ENCODE measurements at regions not wholly inside any gene's neighbourhood (a gene's known extent, or its start where the extent isn't known, plus 50 kb on each side); places are given as distances from the start of the nearest gene placed in this dataset.

GRCh38 chr4:187814737-187815465 lies 180.7 kb upstream of the ZFP42 start:
- Histone ChIP-seq H3K27ac (ENCODE audit: low read depth in 1 of 2, low read length in 2 of 2) (no peak overlapping the region), H3K4me1 (ENCODE audit: control insufficient read depth in 1 of 2, insufficient read depth in 2 of 2, low read length in 2 of 2) (no peaks in the 10 kb centered on the region), H2AFZ (ENCODE audit: insufficient read depth, low read depth, low read length, poor library complexity, severe bottlenecking) (no peak overlapping the region), H3K79me2 (ENCODE audit: insufficient read depth, low read length) (no peaks in the 10 kb centered on the region), H3K36me3 (replicated peaks in 1 of 2; ENCODE audit: control insufficient read depth in 1 of 2, insufficient read depth in 2 of 2, low read length in 2 of 2) (no peaks in the 10 kb centered on the region), H3K4me2 (replicated peaks; ENCODE audit: extremely low read depth, low read length, poor library complexity, severe bottlenecking) (no peak overlapping the region), H3K9ac (ENCODE audit: insufficient read depth, low read length, poor library complexity, severe bottlenecking) (no peak overlapping the region), H4K20me1 (ENCODE audit: insufficient read depth, low read length) (no peaks in the 10 kb centered on the region), H3K9me3 (replicated peaks in 1 of 2; ENCODE audit: control insufficient read depth in 1 of 2, insufficient read depth in 1 of 2, low read length in 2 of 2) (peaks cover 14 to 18% of the 10 kb centered on the region in 2 donors), H3K4me3 (replicated peaks in 1 of 3; ENCODE audit: low read depth in 2 of 3, low read length in 3 of 3) (no peak overlapping the region), H3K27me3 (ENCODE audit: control insufficient read depth in 2 of 2, insufficient read depth in 2 of 2, low read length in 2 of 2) (no peaks in the 10 kb centered on the region)
- Mint-ChIP-seq H3K27me3 (ENCODE audit: low read depth in 3 of 3) (peaks cover 0 to 1% (median 0%) of the 10 kb centered on the region in 3 donors), H3K4me1 (no peaks in the 10 kb centered on the region), H3K27ac (no peak overlapping the region), H3K9me3 (peaks cover 0 to 13% (median 5%) of the 10 kb centered on the region in 7 donors), H3K36me3 (no peaks in the 10 kb centered on the region), H3K4me3 (peak overlapping the region; percentile 68 to 83)
- 82% methylated on average over 26 of the region's 28 CpGs for WGBS (ENCODE audit: insufficient coverage)
- no peak for DNase-seq
- no peak for TF ChIP-seq CTCF (IDR thresholded peaks at IDR 0.05)
- intact Hi-C loops (cut with micrococcal nuclease): no loop called here

DNA sequence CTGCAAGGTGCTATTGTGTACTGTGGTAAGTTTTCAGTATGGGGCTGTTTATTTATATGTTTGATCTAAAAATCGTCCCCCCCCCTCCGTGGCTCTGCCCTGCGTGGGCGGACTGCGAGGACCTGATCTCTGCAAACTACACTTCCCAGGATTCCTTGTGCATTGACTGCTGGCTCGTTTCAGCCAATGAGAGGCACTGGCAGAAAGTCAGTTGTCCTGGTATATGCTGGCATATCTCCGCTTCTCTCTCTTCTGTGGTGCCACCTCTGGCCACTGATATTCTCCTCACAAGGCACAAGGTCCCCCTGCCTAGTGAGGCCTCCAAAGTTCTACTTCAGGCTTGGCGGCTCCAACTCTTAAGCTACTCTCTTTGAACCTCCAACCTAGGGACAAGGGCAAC lies 168.8 kb upstream of the ZFP42 start:
- Mint-ChIP-seq H3K4me3 (no peak overlapping the region), H3K36me3 (no peaks in the 10 kb centered on the region), H3K9me3 (peaks cover 6 to 15% (median 12%) of the 10 kb centered on the region in 7 donors), H3K27ac (no peak overlapping the region), H3K27me3 (ENCODE audit: low read depth in 3 of 3) (no peaks in the 10 kb centered on the region), H3K4me1 (no peaks in the 10 kb centered on the region)
- Histone ChIP-seq H4K20me1 (ENCODE audit: insufficient read depth, low read length) (no peaks in the 10 kb centered on the region), H3K9me3 (replicated peaks in 1 of 2; ENCODE audit: control insufficient read depth in 1 of 2, insufficient read depth in 1 of 2, low read length in 2 of 2) (peaks cover 9 to 21% of the 10 kb centered on the region in 2 donors), H3K36me3 (replicated peaks in 1 of 2; ENCODE audit: control insufficient read depth in 1 of 2, insufficient read depth in 2 of 2, low read length in 2 of 2) (no peaks in the 10 kb centered on the region), H2AFZ (ENCODE audit: insufficient read depth, low read depth, low read length, poor library complexity, severe bottlenecking) (no peak overlapping the region), H3K9ac (ENCODE audit: insufficient read depth, low read length, poor library complexity, severe bottlenecking) (no peak overlapping the region), H3K27ac (ENCODE audit: low read depth in 1 of 2, low read length in 2 of 2) (no peak overlapping the region), H3K79me2 (ENCODE audit: insufficient read depth, low read length) (no peaks in the 10 kb centered on the region), H3K4me2 (replicated peaks; ENCODE audit: extremely low read depth, low read length, poor library complexity, severe bottlenecking) (no peak overlapping the region), H3K4me3 (replicated peaks in 1 of 3; ENCODE audit: low read depth in 2 of 3, low read length in 3 of 3) (no peak overlapping the region), H3K4me1 (ENCODE audit: control insufficient read depth in 1 of 2, insufficient read depth in 2 of 2, low read length in 2 of 2) (no peaks in the 10 kb centered on the region), H3K27me3 (ENCODE audit: control insufficient read depth in 2 of 2, insufficient read depth in 2 of 2, low read length in 2 of 2) (no peaks in the 10 kb centered on the region)
- intact Hi-C loops (cut with micrococcal nuclease): no loop called here
- WGBS (ENCODE audit: insufficient coverage): 88% methylated on average over 4 of the region's 8 CpGs
- DNase-seq: no peak
- TF ChIP-seq CTCF (IDR thresholded peaks at IDR 0.05): no peak
